Adrenal gland (tissue), 5 donors: ENCODE measurements at regions not wholly inside any gene's neighbourhood (a gene's known extent, or its start where the extent isn't known, plus 50 kb on each side); places are given as distances from the start of the nearest gene placed in this dataset.

Source experiments
- CTCF ChIP-seq, 6 experiments: fragments of 450-650 bp in 4 of 6; fragments of 200-600 bp in 2 of 6; sonication (generic) in 1 of 6; IDR thresholded peaks; 1 replicate in 5 of 6; 2 replicates in 1 of 6; pipeline versions ENCODE4 v1.5.1 to v1.8.0; 2016 to 2021; ENCODE audit warnings: antibody characterized with exemption in 6 of 6, mild to moderate bottlenecking in 2 of 6, moderate library complexity in 1 of 6
- POLR2A ChIP-seq, 2 donors: fragments of 450-650 bp; IDR thresholded peaks; one replicate each; pipeline ENCODE4 v1.6.1; 2017; ENCODE audit warnings: antibody characterized with exemption in 2 of 2, mild to moderate bottlenecking in 2 of 2, moderate library complexity in 1 of 2
- donor health status: DM: no; HTN: no; CAD: no.

DNA sequence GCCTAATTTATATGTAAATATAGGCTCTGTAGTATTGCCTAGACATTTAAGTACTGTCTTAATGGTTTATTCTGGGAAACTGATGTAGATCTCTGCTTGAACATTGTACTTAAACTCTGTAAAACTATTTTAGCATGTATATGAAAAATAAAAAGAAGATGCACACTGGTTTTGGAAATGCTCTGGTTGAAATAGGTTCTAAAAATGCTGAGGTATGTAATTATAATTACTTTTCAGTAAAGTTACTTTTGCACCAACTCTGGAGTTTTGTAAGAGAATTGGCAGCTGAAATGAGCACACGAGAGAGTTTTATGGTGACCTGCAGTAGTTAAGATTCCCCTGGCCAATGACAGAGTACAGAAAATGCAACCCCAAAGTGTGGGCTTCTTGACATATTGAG is 353.9 kb downstream of the ATP23 start:
- TF ChIP-seq CTCF (IDR thresholded peaks at IDR 0.05), result no peak
- no peak for TF ChIP-seq POLR2A (IDR thresholded peaks at IDR 0.05)
